ENCODE measurements at regions not wholly inside any gene's neighbourhood (a gene's known extent, or its start where the extent isn't known, plus 50 kb on each side); places are given as distances from the start of the nearest gene placed in this dataset.

GRCh38 chr6:21928827-21929226 is 335.3 kb downstream of the SOX4 start:
- Histone ChIP-seq H3K79me2 (ENCODE audit: control insufficient read depth, insufficient read depth, low read length) (no peaks in the 10 kb centered on the region), H3K27me3 (ENCODE audit: control insufficient read depth in 2 of 2, insufficient read depth in 2 of 2, low read length in 2 of 2) (no peaks in the 10 kb centered on the region), H3K4me3 (replicated peaks in 1 of 3; ENCODE audit: insufficient read depth in 1 of 3, low read depth in 1 of 3, low read length in 3 of 3) (no peak overlapping the region), H3K9ac (replicated peaks; ENCODE audit: extremely low read depth, insufficient read depth, low read length) (no peak overlapping the region), H3K9me1 (replicated peaks; ENCODE audit: control insufficient read depth, extremely low read depth, insufficient read depth, low read length) (no peaks in the 10 kb centered on the region), H2AFZ (ENCODE audit: low read depth, low read length) (no peak overlapping the region), H4K20me1 (replicated peaks; ENCODE audit: control insufficient read depth, extremely low read depth, insufficient read depth, low read length) (no peaks in the 10 kb centered on the region), H3K9me3 (replicated peaks; ENCODE audit: control insufficient read depth, insufficient read depth, low read length) (no peaks in the 10 kb centered on the region), H3K4me1 (ENCODE audit: control insufficient read depth, extremely low read depth, insufficient read depth, low read length) (peaks cover 20% of the 10 kb centered on the region), H3K27ac (ENCODE audit: insufficient read depth, low read depth, low read length) (no peak overlapping the region), H3K4me2 (ENCODE audit: insufficient read depth, low read length) (no peak overlapping the region), H3K36me3 (ENCODE audit: control insufficient read depth in 2 of 2, extremely low read depth in 1 of 2, insufficient read depth in 2 of 2, low read length in 2 of 2) (no peaks in the 10 kb centered on the region)
- CTCF ChIA-PET = no interaction called here
- no peak for DNase-seq (ENCODE audit: low read depth, low spot score)
- TF ChIP-seq MAX (IDR thresholded peaks at IDR 0.05; ENCODE audit: insufficient read depth, insufficient read length) = no peak
- no peak for TF ChIP-seq POLR2AphosphoS5 (IDR thresholded peaks at IDR 0.05; ENCODE audit: insufficient read depth, low read depth, low read length)
- no peak for TF ChIP-seq JUN (IDR thresholded peaks at IDR 0.05; ENCODE audit: borderline replicate concordance, insufficient read depth, insufficient read length, low read depth)
- TF ChIP-seq MYC (IDR thresholded peaks at IDR 0.05; ENCODE audit: low read depth, low read length) = no peak
- FAIRE-seq = no peak
- dilution Hi-C loops (cut with MboI; ENCODE audit: extremely low pct_ligation_motif_present, low sequenced_read_pairs) = no loop called here
- intact Hi-C loops (cut with micrococcal nuclease) = no loop called here
- POLR2A ChIA-PET = no interaction called here
- no TSS peak for BruUV-seq (replicated peaks)

GRCh38 chr6:21931641-21932335 is 338.2 kb downstream of the SOX4 start:
- Histone ChIP-seq H3K9ac (replicated peaks; ENCODE audit: extremely low read depth, insufficient read depth, low read length) (no peak overlapping the region), H3K27ac (ENCODE audit: insufficient read depth, low read depth, low read length) (no peak overlapping the region), H3K9me1 (replicated peaks; ENCODE audit: control insufficient read depth, extremely low read depth, insufficient read depth, low read length) (no peaks in the 10 kb centered on the region), H3K27me3 (ENCODE audit: control insufficient read depth in 2 of 2, insufficient read depth in 2 of 2, low read length in 2 of 2) (no peaks in the 10 kb centered on the region), H4K20me1 (replicated peaks; ENCODE audit: control insufficient read depth, extremely low read depth, insufficient read depth, low read length) (no peaks in the 10 kb centered on the region), H3K4me1 (ENCODE audit: control insufficient read depth, extremely low read depth, insufficient read depth, low read length) (peaks cover 14% of the 10 kb centered on the region), H3K9me3 (replicated peaks; ENCODE audit: control insufficient read depth, insufficient read depth, low read length) (no peaks in the 10 kb centered on the region), H3K79me2 (ENCODE audit: control insufficient read depth, insufficient read depth, low read length) (no peaks in the 10 kb centered on the region), H3K36me3 (ENCODE audit: control insufficient read depth in 2 of 2, extremely low read depth in 1 of 2, insufficient read depth in 2 of 2, low read length in 2 of 2) (no peaks in the 10 kb centered on the region), H3K4me2 (ENCODE audit: insufficient read depth, low read length) (no peak overlapping the region), H3K4me3 (replicated peaks in 1 of 3; ENCODE audit: insufficient read depth in 1 of 3, low read depth in 1 of 3, low read length in 3 of 3) (no peak overlapping the region), H2AFZ (ENCODE audit: low read depth, low read length) (no peak overlapping the region)
- intact Hi-C loops (cut with micrococcal nuclease) = loop anchor here (5.0 to 10.0 kb wide), 2 partner anchors 187 to 961 kb away; no protein-coding TSS in a partner anchor
- dilution Hi-C loops (cut with MboI; ENCODE audit: extremely low pct_ligation_motif_present, low sequenced_read_pairs) = no loop called here
- DNase-seq (ENCODE audit: low read depth, low spot score) = no peak
- FAIRE-seq = no peak
- CTCF ChIA-PET = interaction anchor here (0.6 kb wide), 1 partner anchor 63 kb away, joined by 3 read pairs; no protein-coding TSS in a partner anchor
- no TSS peak for BruUV-seq (replicated peaks)
- TF ChIP-seq FOS (IDR thresholded peaks at IDR 0.05; ENCODE audit: borderline replicate concordance, insufficient read depth, low read length) (no peak), POLR2AphosphoS5 (IDR thresholded peaks at IDR 0.05; ENCODE audit: insufficient read depth, low read depth, low read length) (no peak), JUN (IDR thresholded peaks at IDR 0.05; ENCODE audit: borderline replicate concordance, insufficient read depth, insufficient read length, low read depth) (no peak), POLR2A (IDR thresholded peaks at IDR 0.05; ENCODE audit: low read depth, low read length) (no peak), GATA2 (IDR thresholded peaks at IDR 0.05; ENCODE audit: insufficient read depth, insufficient read length, low read depth, low read length) (no peak), EZH2 (IDR thresholded peaks at IDR 0.05; ENCODE audit: borderline replicate concordance, low read depth, low read length, severe bottlenecking) (no peak), MYC (IDR thresholded peaks at IDR 0.05; ENCODE audit: low read depth, low read length) (no peak), CTCF (IDR thresholded peaks at IDR 0.05; ENCODE audit: extremely low read depth in 1 of 2, insufficient read depth in 1 of 2, low read depth in 1 of 2, low read length in 2 of 2) (no peak), MAX (IDR thresholded peaks at IDR 0.05; ENCODE audit: insufficient read depth, insufficient read length) (no peak)
- POLR2A ChIA-PET = interaction anchor here (0.5 kb wide), 1 partner anchor 10 kb away, joined by 3 read pairs; no protein-coding TSS in a partner anchor

Measured in endothelial cell of umbilical vein (primary cell).